ENCODE measurements at regions not wholly inside any gene's neighbourhood (a gene's known extent, or its start where the extent isn't known, plus 50 kb on each side); places are given as distances from the start of the nearest gene placed in this dataset.

- DNase-seq (no peak), ATAC-seq (ENCODE audit: poor library complexity) (no peak)
- Histone ChIP-seq H3K27me3 (ENCODE audit: control insufficient read depth in 1 of 2, insufficient read depth in 2 of 2, low read length in 2 of 2) (peaks cover 0 to 3% of the 10 kb centered on the region in 2 experiments), H3K36me3 (ENCODE audit: insufficient read depth, low read length) (no peaks in the 10 kb centered on the region), H3K9me3 (ENCODE audit: control insufficient read depth in 1 of 2, insufficient read depth in 1 of 2, low read length in 2 of 2) (no peaks in the 10 kb centered on the region), H3K4me3 (ENCODE audit: low read length) (no peak overlapping the region), H3K4me1 (ENCODE audit: insufficient read depth, low read length) (peaks cover 7% of the 10 kb centered on the region), H3K27ac (ENCODE audit: low read depth in 1 of 2, low read length in 2 of 2) (no peak overlapping the region)
- Mint-ChIP-seq H3K9me3 (no peaks in the 10 kb centered on the region), H3K4me3 (no peak overlapping the region), H3K27me3 (peaks cover 9% of the 10 kb centered on the region), H3K36me3 (ENCODE audit: low read depth) (no peaks in the 10 kb centered on the region), H3K4me1 (ENCODE audit: low read depth) (peaks cover 9% of the 10 kb centered on the region), H3K27ac (no peak overlapping the region)
- intact Hi-C loops (cut with DNase I, micrococcal nuclease): loop anchor here (5.0 to 10.0 kb wide), 4 partner anchors 347 to 824 kb away; no protein-coding TSS in a partner anchor
- ChIA-PET CTCF (no interaction called here), POLR2A (no interaction called here)
- TF ChIP-seq CTCF (IDR thresholded peaks at IDR 0.05): no peak
These were observed 92.7 kb downstream of the PCSK1 start for GRCh38 chr5:96340357-96340756.

DNA sequence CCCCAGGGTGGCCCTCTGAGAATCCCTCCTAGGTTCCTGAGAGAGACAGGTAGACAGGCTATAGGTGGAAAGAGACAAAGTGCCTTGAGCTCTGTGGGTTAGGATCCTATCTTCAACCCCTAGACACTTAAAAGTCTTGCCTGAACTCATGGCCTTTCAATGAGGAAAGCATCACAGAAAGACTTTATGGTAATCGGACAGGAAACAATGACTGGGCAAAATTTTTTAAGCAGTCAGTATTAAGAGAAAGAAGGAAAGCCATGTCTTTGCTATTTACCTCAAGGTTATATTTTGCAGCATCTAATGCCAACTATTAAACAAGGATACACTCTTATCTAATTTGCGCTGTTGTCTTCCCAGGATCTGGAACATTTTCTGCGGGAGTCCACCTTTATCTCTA is 93.2 kb downstream of the PCSK1 start:
- ATAC-seq (ENCODE audit: poor library complexity): no peak
- ChIA-PET CTCF (no interaction called here), POLR2A (no interaction called here)
- H3K4me1 ChIP-seq (ENCODE audit: insufficient read depth, low read length): peaks cover 4% of the 10 kb centered on the region
- Mint-ChIP-seq H3K36me3 (ENCODE audit: low read depth) (no peaks in the 10 kb centered on the region), H3K9me3 (no peaks in the 10 kb centered on the region), H3K27me3 (peaks cover 9% of the 10 kb centered on the region), H3K27ac (no peak overlapping the region), H3K4me1 (ENCODE audit: low read depth) (peaks cover 4% of the 10 kb centered on the region), H3K4me3 (no peak overlapping the region)
- H3K36me3 ChIP-seq (ENCODE audit: insufficient read depth, low read length): no peaks in the 10 kb centered on the region
- H3K4me3 ChIP-seq (ENCODE audit: low read length): no peak overlapping the region
- H3K9me3 ChIP-seq (ENCODE audit: control insufficient read depth in 1 of 2, insufficient read depth in 1 of 2, low read length in 2 of 2): no peaks in the 10 kb centered on the region
- no peak for TF ChIP-seq CTCF (IDR thresholded peaks at IDR 0.05)
- H3K27me3 ChIP-seq (ENCODE audit: control insufficient read depth in 1 of 2, insufficient read depth in 2 of 2, low read length in 2 of 2): peaks cover 0 to 3% of the 10 kb centered on the region in 2 experiments
- DNase-seq: no peak
- H3K27ac ChIP-seq (ENCODE audit: low read depth in 1 of 2, low read length in 2 of 2): no peak overlapping the region
- intact Hi-C loops (cut with DNase I, micrococcal nuclease): loop anchor here (5.0 to 10.0 kb wide), 7 partner anchors 347 to 825 kb away; partner anchors contain the start of genes ELL2 (in 1 of the 2) and RFESD (in 1 of the 2)

DNA sequence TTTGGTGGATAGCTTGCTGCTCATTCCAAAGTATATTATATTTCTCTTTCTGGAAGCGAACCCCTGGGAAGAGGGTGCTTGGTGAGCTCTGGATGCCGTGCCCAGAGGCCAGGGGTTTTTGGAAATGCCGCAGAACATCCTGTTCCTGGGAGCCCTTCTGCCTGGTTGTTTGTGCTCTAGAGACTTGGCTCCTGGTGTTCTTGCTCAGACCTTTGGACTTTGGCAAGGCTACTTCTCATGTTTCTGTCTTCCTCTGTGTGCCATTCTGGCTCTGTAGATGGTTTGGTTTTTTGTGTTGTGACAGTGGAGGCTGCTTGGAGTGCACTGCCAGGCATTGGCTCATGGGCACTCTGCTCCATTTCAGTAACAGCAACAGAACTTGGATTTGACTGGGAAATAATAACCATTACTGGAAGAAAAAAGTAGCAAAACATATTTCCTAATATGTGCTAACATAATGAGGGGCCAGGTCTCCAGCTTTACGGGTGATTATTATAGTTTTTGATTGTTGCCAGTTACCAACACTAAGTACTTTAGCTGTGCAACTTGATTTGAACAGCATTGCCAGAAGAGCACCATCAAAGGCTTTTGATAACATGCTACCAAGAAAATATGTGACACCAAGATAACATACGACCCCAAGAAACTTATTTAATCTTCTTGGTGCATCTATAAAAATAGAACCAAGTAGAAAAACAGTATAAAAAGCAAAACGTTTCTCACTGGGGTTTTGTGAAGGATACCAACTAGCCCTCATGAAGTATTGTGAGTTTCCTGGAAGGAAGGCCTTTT is 94.2 kb downstream of the PCSK1 start:
- Mint-ChIP-seq H3K36me3 (ENCODE audit: low read depth) (no peaks in the 10 kb centered on the region), H3K4me3 (no peak overlapping the region), H3K9me3 (no peaks in the 10 kb centered on the region), H3K27ac (no peak overlapping the region), H3K27me3 (peaks cover 9% of the 10 kb centered on the region), H3K4me1 (ENCODE audit: low read depth) (no peaks in the 10 kb centered on the region)
- Histone ChIP-seq H3K4me3 (ENCODE audit: low read length) (no peak overlapping the region), H3K4me1 (ENCODE audit: insufficient read depth, low read length) (no peaks in the 10 kb centered on the region), H3K27me3 (ENCODE audit: control insufficient read depth in 1 of 2, insufficient read depth in 2 of 2, low read length in 2 of 2) (peaks cover 0 to 3% of the 10 kb centered on the region in 2 experiments), H3K9me3 (ENCODE audit: control insufficient read depth in 1 of 2, insufficient read depth in 1 of 2, low read length in 2 of 2) (no peaks in the 10 kb centered on the region), H3K27ac (ENCODE audit: low read depth in 1 of 2, low read length in 2 of 2) (no peak overlapping the region), H3K36me3 (ENCODE audit: insufficient read depth, low read length) (no peaks in the 10 kb centered on the region)
- no peak for TF ChIP-seq CTCF (IDR thresholded peaks at IDR 0.05)
- POLR2A ChIA-PET: no interaction called here
- CTCF ChIA-PET: no interaction called here
- intact Hi-C loops (cut with DNase I, micrococcal nuclease): loop anchor here (5.0 to 10.0 kb wide), 4 partner anchors 377 to 692 kb away; partner anchors contain the start of genes ELL2 (in 1 of the 2) and RFESD (in 1 of the 2)
- no peak for DNase-seq
- ATAC-seq (ENCODE audit: poor library complexity): no peak

Data from CD4-positive, alpha-beta T cell (primary cell).